ENCODE measurements at regions not wholly inside any gene's neighbourhood (a gene's known extent, or its start where the extent isn't known, plus 50 kb on each side); places are given as distances from the start of the nearest gene placed in this dataset.

GRCh38 chr1:87636198-87636892, 307.7 kb downstream of the LMO4 start:
- TF ChIP-seq CTCF (IDR thresholded peaks at IDR 0.05 in 4 of 5, conservative IDR thresholded peaks at IDR 0.05 in 1 of 5) (no peak), POLR2A (IDR thresholded peaks at IDR 0.05) (no peak)

Measured in gastrocnemius medialis (tissue), 4 donors.